Kidney (tissue), 13 donors: ENCODE measurements at regions not wholly inside any gene's neighbourhood (a gene's known extent, or its start where the extent isn't known, plus 50 kb on each side); places are given as distances from the start of the nearest gene placed in this dataset.
"Not testable (repeated sequence)": the region's sequence is repeated elsewhere in the genome, so short reads cannot be mapped to it uniquely, and the experiment has no call there.

Source experiments
- DNase-seq, 5 donors: peaks; one replicate each; pipeline ENCODE4 v3.0.0-alpha.2; 2013 to 2020
- FAIRE-seq: peaks from 2 replicates; lab custom pipeline; 2012; peaks lifted over from hg19 to GRCh38; lab: Jason Lieb, UNC
- H3K27ac ChIP-seq, 2 donors: one replicate each; pipeline ENCODE4 v1.7.0; 2013; ENCODE audit warnings: low read depth in 2 of 2, low read length in 2 of 2, inconsistent platforms in 1 of 2
- H3K27me3 ChIP-seq: one replicate; pipeline ENCODE4 v1.7.1; 2013; ENCODE audit warnings: low read length, inconsistent platforms; ENCODE audit not compliant: control insufficient read depth, insufficient read depth
- H3K36me3 ChIP-seq, 3 donors: one replicate each; pipeline versions ENCODE4 v1.7.0 to v1.7.1; 2013; ENCODE audit warnings: low read length in 3 of 3, control low read depth in 1 of 3, inconsistent platforms in 1 of 3; ENCODE audit not compliant: insufficient read depth in 3 of 3, control insufficient read depth in 2 of 3
- H3K4me1 ChIP-seq, 3 donors: one replicate each; pipeline versions ENCODE4 v1.7.0 to v1.7.1; 2013; ENCODE audit warnings: low read length in 3 of 3, inconsistent platforms in 1 of 3, low read depth in 1 of 3; ENCODE audit not compliant: control insufficient read depth in 2 of 3, insufficient read depth in 2 of 3
- H3K4me3 ChIP-seq, 3 donors: one replicate each; pipeline versions ENCODE4 v1.7.0 to v1.8.1; 2013; ENCODE audit warnings: low read length in 3 of 3, control low read depth in 1 of 3, inconsistent platforms in 1 of 3
- H3K9ac ChIP-seq, 3 donors: one replicate each; pipeline versions ENCODE4 v1.7.0 to v1.7.1; 2013; ENCODE audit warnings: low read length in 3 of 3, control low read depth in 1 of 3, inconsistent platforms in 1 of 3
- H3K9me3 ChIP-seq, 3 donors: one replicate each; pipeline versions ENCODE4 v1.7.0 to v1.7.1; 2013; ENCODE audit warnings: low read length in 3 of 3, control low read depth in 1 of 3, inconsistent platforms in 1 of 3; ENCODE audit not compliant: control insufficient read depth in 2 of 3, insufficient read depth in 1 of 3
- CTCF ChIP-seq: IDR thresholded peaks from 3 replicates; pipeline ENCODE4 v1.5.1; 2012; ENCODE audit warnings: mild to moderate bottlenecking, moderate library complexity, borderline replicate concordance; ENCODE audit not compliant: insufficient read depth; ENCODE audit errors: extremely low read depth
- intact Hi-C: fragments of 100-400 bp; cut with DNase I; formaldehyde crosslinking; loops from one replicate; pipeline ENCODE4 v1.11.1; 2022
- donor health status: control.
- donor health status: control.
- donor health status: control.
- donor health status: control.
- donor health status: control.
- donor health status: DM: yes; HTN: yes; CAD: no.
- donor health status: Normal renal cell carcinoma (clear cell type).

GRCh38 chrX:150262456-150262855, 100.7 kb upstream of the MAMLD1 start:
- no peak for DNase-seq
- FAIRE-seq: no peak

GRCh38 chrX:150268839-150269355, 94.2 kb upstream of the MAMLD1 start:
- H3K4me3 ChIP-seq: no peak overlapping the region
- intact Hi-C loops: no loop called here
- no peak for FAIRE-seq
- peaks cover 0 to 4% (median 3%) of the 10 kb centered on the region in 3 donors for H3K4me1 ChIP-seq
- DNase-seq: no peak
- no peak for TF ChIP-seq CTCF
- H3K9ac ChIP-seq: no peak overlapping the region
- H3K9me3 ChIP-seq: no peaks in the 10 kb centered on the region
- H3K27ac ChIP-seq: no peak overlapping the region
- H3K27me3 ChIP-seq: no peaks in the 10 kb centered on the region
- H3K36me3 ChIP-seq: no peaks in the 10 kb centered on the region

More at GRCh38 chrX:150262456-150262855, 100.7 kb upstream of the MAMLD1 start:
- H3K4me1 ChIP-seq: no peaks in the 10 kb centered on the region
- H3K27me3 ChIP-seq: no peaks in the 10 kb centered on the region
- no peak for TF ChIP-seq CTCF
- intact Hi-C loops: no loop called here
- no peak overlapping the region for H3K4me3 ChIP-seq
- no peaks in the 10 kb centered on the region for H3K36me3 ChIP-seq
- no peak overlapping the region for H3K27ac ChIP-seq
- H3K9ac ChIP-seq: no peak overlapping the region
- no peaks in the 10 kb centered on the region for H3K9me3 ChIP-seq

- DNase-seq (peak in 4 of 5 donors; percentile 44 to 73 (median 52)), FAIRE-seq (peak; percentile 45)
- TF ChIP-seq CTCF: no peak
- intact Hi-C loops: no loop called here
- Histone ChIP-seq H3K27ac (no peak overlapping the region), H3K9me3 (no peaks in the 10 kb centered on the region), H3K27me3 (no peaks in the 10 kb centered on the region), H3K36me3 (no peaks in the 10 kb centered on the region), H3K4me3 (no peak overlapping the region), H3K9ac (no peak overlapping the region), H3K4me1 (peaks cover 0 to 4% (median 3%) of the 10 kb centered on the region in 3 donors)
Measured at GRCh38 chrX:150269605-150270254, 93.4 kb upstream of the MAMLD1 start.

- Histone ChIP-seq H3K4me1 (peaks cover 0 to 4% (median 3%) of the 10 kb centered on the region in 3 donors), H3K9ac (no peak overlapping the region), H3K4me3 (no peak overlapping the region), H3K27ac (no peak overlapping the region), H3K36me3 (no peaks in the 10 kb centered on the region), H3K27me3 (no peaks in the 10 kb centered on the region), H3K9me3 (no peaks in the 10 kb centered on the region)
- no peak for DNase-seq
- intact Hi-C loops: no loop called here
- FAIRE-seq: no peak
- TF ChIP-seq CTCF: no peak
Measured at GRCh38 chrX:150270622-150271021, 92.5 kb upstream of the MAMLD1 start.

GRCh38 chrX:150273575-150274294, 89.4 kb upstream of the MAMLD1 start:
- H3K27ac ChIP-seq, H3K9me3 ChIP-seq, H3K4me3 ChIP-seq, DNase-seq, intact Hi-C loops, FAIRE-seq, H3K36me3 ChIP-seq, H3K9ac ChIP-seq, H3K4me1 ChIP-seq, H3K27me3 ChIP-seq: not testable (repeated sequence)
